ENCODE measurements at regions not wholly inside any gene's neighbourhood (a gene's known extent, or its start where the extent isn't known, plus 50 kb on each side); places are given as distances from the start of the nearest gene placed in this dataset.

GRCh38 chr12:69026336-69026735 is 93.4 kb upstream of the CPM start:
- no peaks in the 10 kb centered on the region for H3K36me3 ChIP-seq
- intact Hi-C loops (cut with DNase I; ENCODE audit: low total_unique reads) (no loop called here), in situ Hi-C loops (cut with MboI; ENCODE audit: low sequenced_read_pairs in 4 of 4) (no loop called here)
- H3K9me3 ChIP-seq, result no peaks in the 10 kb centered on the region
- no peak for TF ChIP-seq POLR2A (IDR thresholded peaks at IDR 0.05)
- TF ChIP-seq, protein P1, sequence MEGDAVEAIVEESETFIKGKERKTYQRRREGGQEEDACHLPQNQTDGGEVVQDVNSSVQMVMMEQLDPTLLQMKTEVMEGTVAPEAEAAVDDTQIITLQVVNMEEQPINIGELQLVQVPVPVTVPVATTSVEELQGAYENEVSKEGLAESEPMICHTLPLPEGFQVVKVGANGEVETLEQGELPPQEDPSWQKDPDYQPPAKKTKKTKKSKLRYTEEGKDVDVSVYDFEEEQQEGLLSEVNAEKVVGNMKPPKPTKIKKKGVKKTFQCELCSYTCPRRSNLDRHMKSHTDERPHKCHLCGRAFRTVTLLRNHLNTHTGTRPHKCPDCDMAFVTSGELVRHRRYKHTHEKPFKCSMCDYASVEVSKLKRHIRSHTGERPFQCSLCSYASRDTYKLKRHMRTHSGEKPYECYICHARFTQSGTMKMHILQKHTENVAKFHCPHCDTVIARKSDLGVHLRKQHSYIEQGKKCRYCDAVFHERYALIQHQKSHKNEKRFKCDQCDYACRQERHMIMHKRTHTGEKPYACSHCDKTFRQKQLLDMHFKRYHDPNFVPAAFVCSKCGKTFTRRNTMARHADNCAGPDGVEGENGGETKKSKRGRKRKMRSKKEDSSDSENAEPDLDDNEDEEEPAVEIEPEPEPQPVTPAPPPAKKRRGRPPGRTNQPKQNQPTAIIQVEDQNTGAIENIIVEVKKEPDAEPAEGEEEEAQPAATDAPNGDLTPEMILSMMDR (IDR thresholded peaks at IDR 0.05 in 4 of 5, conservative IDR thresholded peaks at IDR 0.05 in 1 of 5), result no peak
- H3K27ac ChIP-seq, result no peak overlapping the region
- no peaks in the 10 kb centered on the region for H3K4me1 ChIP-seq
- H3K4me3 ChIP-seq, result no peak overlapping the region
- DNase-seq, result peak in 1 of 2 donors; percentile 16
- no peak for ATAC-seq
- H3K27me3 ChIP-seq, result no peaks in the 10 kb centered on the region

DNA sequence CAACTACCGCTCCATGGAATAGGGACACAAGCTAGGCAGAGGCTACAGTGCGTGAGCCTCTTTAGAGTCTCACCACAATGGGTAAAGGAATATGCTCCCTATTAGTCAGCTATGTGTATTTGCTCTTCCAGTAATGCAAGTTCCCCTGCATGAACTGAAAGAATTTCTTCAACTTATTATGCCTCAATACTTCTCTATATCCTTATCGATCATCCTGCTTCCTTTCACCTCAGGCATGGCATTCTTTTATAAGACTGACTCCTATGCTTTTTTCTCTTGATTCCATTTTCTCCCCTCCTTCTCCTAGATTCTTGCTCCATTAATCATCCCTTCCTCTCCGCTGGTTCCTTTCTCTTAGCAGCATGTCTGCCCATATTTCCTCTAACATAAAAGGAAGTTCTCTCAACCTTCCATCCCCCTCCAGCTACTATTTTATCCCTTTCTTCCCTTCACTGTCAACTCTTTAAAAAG is 94.5 kb upstream of the CPM start:
- in situ Hi-C loops (cut with MboI; ENCODE audit: low sequenced_read_pairs in 4 of 4), result no loop called here
- TF ChIP-seq, protein P1 (IDR thresholded peaks at IDR 0.05 in 4 of 5, conservative IDR thresholded peaks at IDR 0.05 in 1 of 5), result no peak
- TF ChIP-seq POLR2A (IDR thresholded peaks at IDR 0.05), result no peak
- Histone ChIP-seq H3K4me1 (no peaks in the 10 kb centered on the region), H3K27ac (no peak overlapping the region), H3K27me3 (no peaks in the 10 kb centered on the region), H3K36me3 (no peaks in the 10 kb centered on the region), H3K9me3 (no peaks in the 10 kb centered on the region), H3K4me3 (no peak overlapping the region)
- intact Hi-C loops (cut with DNase I; ENCODE audit: low total_unique reads), result no loop called here
- ATAC-seq (no peak), DNase-seq (no peak)

GRCh38 chr12:69028941-69029729 is 96.2 kb upstream of the CPM start:
- in situ Hi-C loops (cut with MboI; ENCODE audit: low sequenced_read_pairs in 4 of 4) (no loop called here), intact Hi-C loops (cut with DNase I; ENCODE audit: low total_unique reads) (no loop called here)
- Histone ChIP-seq H3K27ac (no peak overlapping the region), H3K9me3 (no peaks in the 10 kb centered on the region), H3K36me3 (no peaks in the 10 kb centered on the region), H3K27me3 (no peaks in the 10 kb centered on the region), H3K4me1 (no peaks in the 10 kb centered on the region), H3K4me3 (no peak overlapping the region)
- TF ChIP-seq, protein P1 (IDR thresholded peaks at IDR 0.05 in 4 of 5, conservative IDR thresholded peaks at IDR 0.05 in 1 of 5), result no peak
- no peak for TF ChIP-seq POLR2A (IDR thresholded peaks at IDR 0.05)
- ATAC-seq (no peak), DNase-seq (no peak)

DNA sequence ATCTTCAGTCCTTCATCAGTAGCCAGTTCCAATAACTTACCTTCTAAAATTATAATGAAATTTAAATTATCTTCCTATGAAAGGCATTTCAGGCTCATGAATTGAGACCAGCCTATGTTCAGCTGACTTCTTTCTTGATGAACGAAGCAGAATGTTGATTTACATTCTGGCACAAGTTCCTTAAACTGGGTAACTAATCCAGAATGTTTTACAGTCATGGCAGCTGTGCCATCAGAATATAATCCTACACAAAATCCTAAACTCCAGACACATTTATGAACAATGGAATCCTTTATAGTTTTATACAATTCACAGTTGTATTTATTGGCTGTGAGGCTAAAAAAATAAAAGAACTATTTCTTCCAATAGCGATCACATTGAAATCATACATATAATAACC is 97.3 kb upstream of the CPM start:
- in situ Hi-C loops (cut with MboI; ENCODE audit: low sequenced_read_pairs in 4 of 4) (no loop called here), intact Hi-C loops (cut with DNase I; ENCODE audit: low total_unique reads) (no loop called here)
- DNase-seq (no peak), ATAC-seq (no peak)
- Histone ChIP-seq H3K4me1 (no peaks in the 10 kb centered on the region), H3K4me3 (no peak overlapping the region), H3K27me3 (no peaks in the 10 kb centered on the region), H3K9me3 (no peaks in the 10 kb centered on the region), H3K27ac (no peak overlapping the region), H3K36me3 (no peaks in the 10 kb centered on the region)
- no peak for TF ChIP-seq POLR2A (IDR thresholded peaks at IDR 0.05)
- TF ChIP-seq, protein P1 (IDR thresholded peaks at IDR 0.05 in 4 of 5, conservative IDR thresholded peaks at IDR 0.05 in 1 of 5), result no peak
